Neural progenitor cell (in vitro differentiated cells): ENCODE measurements at regions not wholly inside any gene's neighbourhood (a gene's known extent, or its start where the extent isn't known, plus 50 kb on each side); places are given as distances from the start of the nearest gene placed in this dataset.

Source experiments
- DNase-seq: peaks from one replicate; pipeline ENCODE4 v3.0.0-alpha.2; 2016; ENCODE audit warnings: low spot score
- H2AFZ ChIP-seq: fragments of 200-600 bp; sonication (generic); replicated peaks from 2 replicates; pipeline ENCODE4 v1.6.1; 2016; ENCODE audit warnings: antibody characterized with exemption
- H3F3A ChIP-seq: fragments of 200-600 bp; sonication (generic); 2 replicates; pipeline ENCODE4 v1.6.1; 2016; ENCODE audit warnings: antibody characterized with exemption, low read depth
- H3K27ac ChIP-seq: fragments of 200-600 bp; sonication (generic); 2 replicates; pipeline ENCODE4 v1.5.1; 2016; ENCODE audit warnings: mild to moderate bottlenecking
- H3K27me3 ChIP-seq: fragments of 200-600 bp; sonication (generic); 2 replicates; pipeline ENCODE4 v1.6.1; 2016; ENCODE audit warnings: mild to moderate bottlenecking, moderate library complexity
- H3K36me3 ChIP-seq: fragments of 200-600 bp; sonication (generic); 2 replicates; pipeline ENCODE4 v1.5.1; 2016
- H3K4me1 ChIP-seq: fragments of 200-600 bp; sonication (generic); 2 replicates; pipeline ENCODE4 v1.6.1; 2016; ENCODE audit warnings: mixed run types
- H3K4me2 ChIP-seq: fragments of 200-600 bp; sonication (generic); 2 replicates; pipeline ENCODE4 v1.6.1; 2016
- H3K4me3 ChIP-seq: fragments of 200-600 bp; sonication (generic); 2 replicates; pipeline ENCODE4 v1.5.1; 2016
- H3K79me2 ChIP-seq: fragments of 200-600 bp; sonication (generic); 2 replicates; pipeline ENCODE4 v1.6.1; 2016; ENCODE audit warnings: low read depth
- H3K9ac ChIP-seq: fragments of 200-600 bp; sonication (generic); 2 replicates; pipeline ENCODE4 v1.6.1; 2016
- H3K9me3 ChIP-seq: fragments of 200-600 bp; sonication (generic); 2 replicates; pipeline ENCODE4 v1.5.1; 2016; ENCODE audit warnings: low read depth
- H4K20me1 ChIP-seq: fragments of 200-600 bp; sonication (generic); 2 replicates; pipeline ENCODE4 v1.6.1; 2016; ENCODE audit warnings: low read depth
- H3K27ac Mint-ChIP-seq: 3 replicates; pipeline ENCODE4 v1.8.0; 2021; ENCODE audit warnings: mixed read lengths
- H3K27me3 Mint-ChIP-seq: 2 replicates; pipeline ENCODE4 v1.8.0; 2022; ENCODE audit warnings: low read depth, mild to moderate bottlenecking, inconsistent platforms, moderate library complexity, mixed read lengths; ENCODE audit not compliant: insufficient read depth
- H3K36me3 Mint-ChIP-seq: 3 replicates; pipeline ENCODE4 v1.8.0; 2021; ENCODE audit warnings: mixed read lengths
- H3K4me1 Mint-ChIP-seq: 3 replicates; pipeline ENCODE4 v1.8.0; 2021; ENCODE audit warnings: mixed read lengths
- H3K4me3 Mint-ChIP-seq: 3 replicates; pipeline ENCODE4 v1.8.0; 2021; ENCODE audit warnings: mild to moderate bottlenecking, moderate library complexity, mixed read lengths
- H3K9me3 Mint-ChIP-seq: 3 replicates; pipeline ENCODE4 v1.8.0; 2020; ENCODE audit warnings: mixed read lengths
- CTCF ChIP-seq: fragments of 200-600 bp; sonication (generic); IDR thresholded peaks from 2 replicates; pipeline ENCODE4 v1.5.1; 2017; ENCODE audit warnings: antibody characterized with exemption, mild to moderate bottlenecking
- EZH2 ChIP-seq: fragments of 200-600 bp; sonication (generic); IDR thresholded peaks from 2 replicates; pipeline ENCODE4 v1.6.1; 2017; ENCODE audit warnings: antibody characterized with exemption, mild to moderate bottlenecking, moderate library complexity
- EZH2phosphoT487 ChIP-seq: fragments of 200-600 bp; sonication (generic); IDR thresholded peaks from 2 replicates; pipeline ENCODE4 v1.6.1; 2017; ENCODE audit warnings: antibody characterized with exemption

- Mint-ChIP-seq H3K27ac (no peak overlapping the region), H3K27me3 (peaks cover 2% of the 10 kb centered on the region), H3K4me1 (peaks cover 12% of the 10 kb centered on the region), H3K9me3 (no peaks in the 10 kb centered on the region), H3K36me3 (no peaks in the 10 kb centered on the region), H3K4me3 (no peak overlapping the region)
- no peak overlapping the region for H3K4me3 ChIP-seq
- no peaks in the 10 kb centered on the region for H3F3A ChIP-seq
- H3K27me3 ChIP-seq: no peaks in the 10 kb centered on the region
- DNase-seq: no peak
- H3K79me2 ChIP-seq: no peaks in the 10 kb centered on the region
- no peaks in the 10 kb centered on the region for H3K9me3 ChIP-seq
- no peaks in the 10 kb centered on the region for H3K36me3 ChIP-seq
- peaks cover 8% of the 10 kb centered on the region for H3K4me1 ChIP-seq
- no peak overlapping the region for H2AFZ ChIP-seq
- no peak overlapping the region for H3K4me2 ChIP-seq
- H3K9ac ChIP-seq: no peak overlapping the region
- no peak overlapping the region for H3K27ac ChIP-seq
- no peaks in the 10 kb centered on the region for H4K20me1 ChIP-seq
- TF ChIP-seq EZH2phosphoT487 (no peak), CTCF (no peak), EZH2 (no peak)
These were observed 329.5 kb downstream of the CRPPA start for GRCh38 chr7:16091701-16092310.

GRCh38 chr7:16089801-16090200 lies 331.5 kb downstream of the CRPPA start:
- H3K4me3 ChIP-seq: no peak overlapping the region
- no peak for DNase-seq
- H3K9ac ChIP-seq: no peak overlapping the region
- Mint-ChIP-seq H3K4me1 (no peaks in the 10 kb centered on the region), H3K27me3 (peaks cover 2% of the 10 kb centered on the region), H3K36me3 (no peaks in the 10 kb centered on the region), H3K27ac (no peak overlapping the region), H3K9me3 (no peaks in the 10 kb centered on the region), H3K4me3 (no peak overlapping the region)
- H3K79me2 ChIP-seq: no peaks in the 10 kb centered on the region
- no peaks in the 10 kb centered on the region for H3K36me3 ChIP-seq
- H3F3A ChIP-seq: no peaks in the 10 kb centered on the region
- no peaks in the 10 kb centered on the region for H3K27me3 ChIP-seq
- no peak for TF ChIP-seq EZH2phosphoT487
- TF ChIP-seq CTCF: no peak
- TF ChIP-seq EZH2: no peak
- no peak overlapping the region for H3K27ac ChIP-seq
- no peaks in the 10 kb centered on the region for H3K9me3 ChIP-seq
- no peaks in the 10 kb centered on the region for H3K4me1 ChIP-seq
- no peak overlapping the region for H3K4me2 ChIP-seq
- H4K20me1 ChIP-seq: no peaks in the 10 kb centered on the region
- H2AFZ ChIP-seq: no peak overlapping the region

GRCh38 chr7:16089191-16089590 lies 332.1 kb downstream of the CRPPA start:
- Histone ChIP-seq H3K27me3 (no peaks in the 10 kb centered on the region), H3K36me3 (no peaks in the 10 kb centered on the region), H3K4me3 (no peak overlapping the region), H3K79me2 (no peaks in the 10 kb centered on the region), H3K4me1 (no peaks in the 10 kb centered on the region), H3F3A (no peaks in the 10 kb centered on the region), H3K9me3 (no peaks in the 10 kb centered on the region), H3K27ac (no peak overlapping the region), H3K9ac (no peak overlapping the region), H4K20me1 (no peaks in the 10 kb centered on the region), H2AFZ (no peak overlapping the region), H3K4me2 (no peak overlapping the region)
- TF ChIP-seq EZH2phosphoT487 (no peak), EZH2 (no peak), CTCF (no peak)
- H3K9me3 Mint-ChIP-seq: no peaks in the 10 kb centered on the region
- no peak for DNase-seq
- H3K27me3 Mint-ChIP-seq: peaks cover 2% of the 10 kb centered on the region
- H3K36me3 Mint-ChIP-seq: no peaks in the 10 kb centered on the region
- no peaks in the 10 kb centered on the region for H3K4me1 Mint-ChIP-seq
- H3K4me3 Mint-ChIP-seq: no peak overlapping the region
- H3K27ac Mint-ChIP-seq: no peak overlapping the region
